A549 (cell line): ENCODE measurements at regions not wholly inside any gene's neighbourhood (a gene's known extent, or its start where the extent isn't known, plus 50 kb on each side); places are given as distances from the start of the nearest gene placed in this dataset.

Experiments used
- ATAC-seq, 2 experiments: fragments of 200-7000 bp in 1 of 2; fragments of >200 bp in 1 of 2; cut with Nextera tagmentation in 1 of 2; cut with Tn5 transposase in 1 of 2; 3 replicates each; pipeline versions ENCODE4 v1.8.0 to v1.9.1; 2018 to 2020; ENCODE audit warnings: mild to moderate bottlenecking in 1 of 2, moderate library complexity in 1 of 2
- CTCF ChIA-PET: fragments of 300-600 bp; sonication (Branson Sonifier 250); formaldehyde crosslinking; extraction: SDS; loops from one replicate; lab custom pipeline; 2021; ENCODE audit warnings: antibody characterized with exemption, inconsistent platforms; lab: Yijun Ruan, JAX
- POLR2A ChIA-PET: fragments of 350-600 bp; formaldehyde crosslinking; extraction: SDS; loops from one replicate; lab custom pipeline; 2021; ENCODE audit warnings: antibody characterized with exemption, inconsistent platforms; lab: Yijun Ruan, JAX
- DNase-seq, 2 experiments: peaks; one replicate each; pipeline versions ENCODE4 v3.0.0 to v3.0.0-alpha.2; 2011 to 2016; ENCODE audit warnings: low read depth in 1 of 2, low spot score in 1 of 2
- FAIRE-seq: peaks from 2 replicates; lab custom pipeline; 2011; peaks lifted over from hg19 to GRCh38; lab: Jason Lieb, UNC
- H3K27ac ChIP-seq, 2 experiments: fragments of >200 bp; sonication (Bioruptor Twin); formaldehyde crosslinking; 3 replicates each; pipeline ENCODE4 v1.5.1; 2016 to 2017
- H3K4me1 ChIP-seq: fragments of >200 bp; sonication (Bioruptor Twin); formaldehyde crosslinking; 3 replicates; pipeline ENCODE4 v1.6.1; 2016
- H3K4me2 ChIP-seq: fragments of >200 bp; sonication (Bioruptor Twin); formaldehyde crosslinking; 3 replicates; pipeline ENCODE4 v1.6.1; 2016
- H3K4me3 ChIP-seq: fragments of >200 bp; sonication (Bioruptor Twin); formaldehyde crosslinking; 3 replicates; pipeline ENCODE4 v1.5.1; 2016
- H3K9me3 ChIP-seq: fragments of >200 bp; sonication (Bioruptor Twin); formaldehyde crosslinking; 3 replicates; pipeline ENCODE4 v1.6.1; 2016
- BCL3 ChIP-seq: fragments of >200 bp; sonication (Bioruptor Twin); formaldehyde crosslinking; IDR thresholded peaks from 3 replicates; pipeline ENCODE4 v1.6.1; 2016
- BHLHE40 ChIP-seq: IDR thresholded peaks from 2 replicates; pipeline ENCODE4 v1.6.1; 2012; ENCODE audit warnings: low read depth, low read length, inconsistent platforms
- CBX8 ChIP-seq: fragments of 200-600 bp; sonication (generic); IDR thresholded peaks from 2 replicates; pipeline ENCODE4 v1.6.1; 2016
- CEBPB ChIP-seq, 2 experiments: fragments of >200 bp in 1 of 2; sonication (Bioruptor Twin) in 1 of 2; formaldehyde crosslinking in 1 of 2; IDR thresholded peaks; 2 replicates each; pipeline ENCODE4 v1.6.1; 2012 to 2016
- CHD2 ChIP-seq: fragments of 150-350 bp; IDR thresholded peaks from 2 replicates; pipeline ENCODE4 v1.6.1; 2014; ENCODE audit warnings: low read length; ENCODE audit not compliant: partially characterized antibody
- EP300 ChIP-seq, 2 experiments: fragments of >200 bp; sonication (Bioruptor Twin); formaldehyde crosslinking; IDR thresholded peaks; 2 replicates in 1 of 2; 3 replicates in 1 of 2; pipeline ENCODE4 v1.6.1; 2016 to 2017
- HOXA7 ChIP-seq: fragments of 250-450 bp; sonication (Bioruptor Pico); IDR thresholded peaks from 2 replicates; pipeline ENCODE4 v1.5.0; 2020; ENCODE audit warnings: mild to moderate bottlenecking, moderate library complexity
- NPAS2 ChIP-seq: fragments of 250-450 bp; sonication (Bioruptor Pico); IDR thresholded peaks from 2 replicates; pipeline ENCODE4 v1.8.0; 2022; ENCODE audit warnings: mild to moderate bottlenecking, moderate library complexity, borderline replicate concordance
- POLR2A ChIP-seq: IDR thresholded peaks from 2 replicates; pipeline ENCODE4 v1.6.1; 2012; ENCODE audit warnings: mild to moderate bottlenecking, low read length
- ZC3H11A ChIP-seq: fragments of 450-650 bp; IDR thresholded peaks from 2 replicates; pipeline ENCODE4 v1.6.1; 2014; ENCODE audit warnings: antibody characterized with exemption, mild to moderate bottlenecking
- ZFP36 ChIP-seq: fragments of 450-650 bp; IDR thresholded peaks from 2 replicates; pipeline ENCODE4 v1.6.1; 2014; ENCODE audit warnings: borderline replicate concordance; ENCODE audit not compliant: partially characterized antibody
- WGBS: methylation state at CpG from one replicate; pipeline ENCODE4 v1.1.6; 2017; ENCODE audit errors: missing lambda C conversion rate; 5-methylcytosine and 5-hydroxymethylcytosine counted together
- TF ChIP-seq, protein P1 (sequence below): fragments of 150-350 bp; IDR thresholded peaks from 2 replicates; pipeline ENCODE4 v1.6.1; 2014; ENCODE audit warnings: low read depth, mild to moderate bottlenecking, low read length
- TF ChIP-seq, protein P2 (sequence below): IDR thresholded peaks from 2 replicates; pipeline ENCODE4 v1.6.1; 2012; ENCODE audit warnings: low read depth, borderline replicate concordance

- Histone ChIP-seq H3K27ac (no peak overlapping the region), H3K4me2 (no peak overlapping the region), H3K4me1 (no peaks in the 10 kb centered on the region), H3K9me3 (peaks cover 15% of the 10 kb centered on the region; the same call in 2 of the 3 replicates), H3K4me3 (no peak overlapping the region)
- POLR2A ChIA-PET = no interaction called here
- TF ChIP-seq, protein P1, sequence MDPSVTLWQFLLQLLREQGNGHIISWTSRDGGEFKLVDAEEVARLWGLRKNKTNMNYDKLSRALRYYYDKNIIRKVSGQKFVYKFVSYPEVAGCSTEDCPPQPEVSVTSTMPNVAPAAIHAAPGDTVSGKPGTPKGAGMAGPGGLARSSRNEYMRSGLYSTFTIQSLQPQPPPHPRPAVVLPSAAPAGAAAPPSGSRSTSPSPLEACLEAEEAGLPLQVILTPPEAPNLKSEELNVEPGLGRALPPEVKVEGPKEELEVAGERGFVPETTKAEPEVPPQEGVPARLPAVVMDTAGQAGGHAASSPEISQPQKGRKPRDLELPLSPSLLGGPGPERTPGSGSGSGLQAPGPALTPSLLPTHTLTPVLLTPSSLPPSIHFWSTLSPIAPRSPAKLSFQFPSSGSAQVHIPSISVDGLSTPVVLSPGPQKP = no peak
- TF ChIP-seq, protein P2, sequence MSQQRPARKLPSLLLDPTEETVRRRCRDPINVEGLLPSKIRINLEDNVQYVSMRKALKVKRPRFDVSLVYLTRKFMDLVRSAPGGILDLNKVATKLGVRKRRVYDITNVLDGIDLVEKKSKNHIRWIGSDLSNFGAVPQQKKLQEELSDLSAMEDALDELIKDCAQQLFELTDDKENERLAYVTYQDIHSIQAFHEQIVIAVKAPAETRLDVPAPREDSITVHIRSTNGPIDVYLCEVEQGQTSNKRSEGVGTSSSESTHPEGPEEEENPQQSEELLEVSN = no peak
- no peak for TF ChIP-seq ZC3H11A
- TF ChIP-seq BHLHE40 = no peak
- DNase-seq (no peak), FAIRE-seq (no peak), ATAC-seq (no peak)
- 58% methylated on average over 12 of the region's 12 CpGs for WGBS
- CTCF ChIA-PET = no interaction called here
These were observed 199.6 kb downstream of the BCL11B start for GRCh38 chr14:99072433-99072832.

GRCh38 chr14:99072956-99073355 lies 199.0 kb downstream of the BCL11B start:
- DNase-seq (no peak), ATAC-seq (no peak), FAIRE-seq (no peak)
- Histone ChIP-seq H3K4me1 (no peaks in the 10 kb centered on the region), H3K9me3 (peaks cover 11% of the 10 kb centered on the region; the same call in 2 of the 3 replicates), H3K4me3 (no peak overlapping the region), H3K27ac (no peak overlapping the region), H3K4me2 (no peak overlapping the region)
- 29% methylated on average over 6 of the region's 6 CpGs for WGBS
- POLR2A ChIA-PET = no interaction called here
- no peak for TF ChIP-seq HOXA7 (CRISPR knock-in tag)
- CTCF ChIA-PET = no interaction called here

- H3K27ac ChIP-seq = no peak overlapping the region
- DNase-seq (no peak), FAIRE-seq (no peak), ATAC-seq (no peak)
- CTCF ChIA-PET = no interaction called here
- POLR2A ChIA-PET = no interaction called here
- peaks cover 7% of the 10 kb centered on the region; the same call in 2 of the 3 replicates for H3K9me3 ChIP-seq
- WGBS = 43% methylated on average over 5 of the region's 6 CpGs
- no peak overlapping the region for H3K4me2 ChIP-seq
- H3K4me1 ChIP-seq = no peaks in the 10 kb centered on the region
- H3K4me3 ChIP-seq = no peak overlapping the region
- TF ChIP-seq POLR2A (no peak), BCL3 (no peak), EP300 (IDR thresholded peaks at IDR 0.05) (no peak), CHD2 (no peak), NPAS2 (CRISPR knock-in tag) (no peak), ZFP36 (no peak)
- TF ChIP-seq, protein P1 = no peak
These were observed 198.6 kb downstream of the BCL11B start for GRCh38 chr14:99073431-99073830.

DNA sequence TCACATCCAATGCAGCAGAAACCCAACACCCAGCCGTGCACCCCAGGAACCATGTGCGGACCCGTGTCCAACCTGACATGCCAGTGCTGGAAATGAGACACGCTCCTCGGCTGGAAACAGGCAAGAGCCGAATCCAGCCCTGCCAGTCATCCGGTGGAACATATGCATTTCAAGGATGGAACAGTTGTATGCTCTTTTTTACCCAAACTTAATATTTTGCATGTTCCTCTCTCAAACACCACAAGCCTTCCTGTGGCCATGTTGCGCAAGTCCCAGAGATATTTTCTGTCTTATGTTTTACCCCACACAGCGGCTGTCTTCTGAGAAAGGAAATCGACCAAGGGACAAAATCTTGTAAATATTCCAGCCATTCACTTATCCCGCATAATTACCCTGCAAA lies 196.9 kb downstream of the BCL11B start:
- ATAC-seq = no peak
- H3K4me3 ChIP-seq = no peak overlapping the region
- no peak for FAIRE-seq
- WGBS = 57% methylated on average over 11 of the region's 11 CpGs
- DNase-seq = no peak
- peaks cover under 1% of the 10 kb centered on the region; the same call in 1 of the 3 replicates for H3K9me3 ChIP-seq
- no peaks in the 10 kb centered on the region for H3K4me1 ChIP-seq
- H3K27ac ChIP-seq = no peak overlapping the region
- no peak overlapping the region for H3K4me2 ChIP-seq
- TF ChIP-seq CEBPB (IDR thresholded peaks at IDR 0.05) (peak; percentile 49 to 72; a peak in 3 of 4 replicates), CBX8 (no peak)
- ChIA-PET CTCF (interaction anchor here (0.6 to 1.1 kb wide), 2 partner anchors 8 to 32 kb away, joined by 3 to 4 read pairs; no protein-coding TSS in a partner anchor), POLR2A (no interaction called here)
